H9 (cell line): ENCODE measurements at regions not wholly inside any gene's neighbourhood (a gene's known extent, or its start where the extent isn't known, plus 50 kb on each side); places are given as distances from the start of the nearest gene placed in this dataset.

Source experiments
- DNase-seq: peaks from one replicate; pipeline ENCODE4 v3.0.0-alpha.2; 2017
- H2AFZ ChIP-seq: one replicate; pipeline ENCODE4 v1.6.1; 2013; ENCODE audit warnings: mild to moderate bottlenecking, low read length, control low read depth, moderate library complexity
- H2AK5ac ChIP-seq: 2 replicates; pipeline ENCODE4 v1.6.1; 2013; ENCODE audit warnings: low read length, control low read depth, mixed read lengths; ENCODE audit not compliant: insufficient read length
- H2BK120ac ChIP-seq: one replicate; pipeline ENCODE4 v1.6.1; 2013; ENCODE audit warnings: low read depth, mild to moderate bottlenecking, low read length, control low read depth, inconsistent platforms; ENCODE audit not compliant: poor library complexity, severe bottlenecking
- H2BK12ac ChIP-seq: 2 replicates; pipeline ENCODE4 v1.6.1; 2013; ENCODE audit warnings: low read length, control low read depth, mixed read lengths, low read depth; ENCODE audit not compliant: insufficient read length
- H2BK15ac ChIP-seq: 2 replicates; pipeline ENCODE4 v1.6.1; 2013; ENCODE audit warnings: low read depth, low read length, control low read depth
- H2BK20ac ChIP-seq: one replicate; pipeline ENCODE4 v1.6.1; 2013; ENCODE audit warnings: low read depth, mild to moderate bottlenecking, low read length, control low read depth, inconsistent platforms; ENCODE audit not compliant: poor library complexity, severe bottlenecking
- H2BK5ac ChIP-seq: 2 replicates; pipeline ENCODE4 v1.6.1; 2013; ENCODE audit warnings: low read length, control low read depth, mixed read lengths; ENCODE audit not compliant: insufficient read length
- H3K14ac ChIP-seq: 2 replicates; pipeline ENCODE4 v1.6.1; 2013; ENCODE audit warnings: low read length, control low read depth; ENCODE audit not compliant: insufficient read depth
- H3K18ac ChIP-seq: 2 replicates; pipeline ENCODE4 v1.6.1; 2013; ENCODE audit warnings: low read depth, mild to moderate bottlenecking, mixed read lengths, low read length, control low read depth; ENCODE audit not compliant: insufficient read length
- H3K23ac ChIP-seq: 2 replicates; pipeline ENCODE4 v1.6.1; 2013; ENCODE audit warnings: low read length, control low read depth, mixed read lengths, low read depth; ENCODE audit not compliant: insufficient read length
- H3K23me2 ChIP-seq: 2 replicates; pipeline ENCODE4 v1.6.1; 2013; ENCODE audit warnings: low read depth, mild to moderate bottlenecking, mixed read lengths, low read length, control low read depth; ENCODE audit not compliant: insufficient read length, poor library complexity, severe bottlenecking
- H3K27ac ChIP-seq: 2 replicates; pipeline ENCODE4 v1.5.1; 2013; ENCODE audit warnings: low read length, control low read depth, mixed read lengths, low read depth; ENCODE audit not compliant: insufficient read length
- H3K27me3 ChIP-seq: 2 replicates; pipeline ENCODE4 v1.6.1; 2013; ENCODE audit warnings: low read length, control low read depth, inconsistent platforms; ENCODE audit not compliant: insufficient read depth
- H3K4ac ChIP-seq: 2 replicates; pipeline ENCODE4 v1.6.1; 2013; ENCODE audit warnings: low read depth, mild to moderate bottlenecking, control low read depth, inconsistent platforms, low read length, moderate library complexity
- H3K4me1 ChIP-seq: 2 replicates; pipeline ENCODE4 v1.6.1; 2013; ENCODE audit warnings: low read length, control low read depth, inconsistent platforms; ENCODE audit not compliant: insufficient read depth
- H3K4me2 ChIP-seq: 2 replicates; pipeline ENCODE4 v1.6.1; 2013; ENCODE audit warnings: low read length, control low read depth, mixed read lengths; ENCODE audit not compliant: insufficient read length, insufficient read depth
- H3K56ac ChIP-seq: 2 replicates; pipeline ENCODE4 v1.6.1; 2013; ENCODE audit warnings: low read depth, mild to moderate bottlenecking, mixed read lengths, low read length, control low read depth; ENCODE audit not compliant: insufficient read length
- H3K79me1 ChIP-seq: 2 replicates; pipeline ENCODE4 v1.6.1; 2013; ENCODE audit warnings: low read depth, mild to moderate bottlenecking, moderate library complexity, low read length, control low read depth, inconsistent platforms; ENCODE audit not compliant: insufficient read depth, poor library complexity, severe bottlenecking
- H3K79me2 ChIP-seq: 2 replicates; pipeline ENCODE4 v1.6.1; 2013; ENCODE audit warnings: low read length, control low read depth, inconsistent platforms; ENCODE audit not compliant: insufficient read depth
- H3K9ac ChIP-seq: 2 replicates; pipeline ENCODE4 v1.6.1; 2013; ENCODE audit warnings: low read length, control low read depth, mixed read lengths; ENCODE audit not compliant: insufficient read length; ENCODE audit errors: extremely low read depth
- H3K9me3 ChIP-seq: one replicate; pipeline ENCODE4 v1.6.1; 2013; ENCODE audit warnings: low read depth, low read length, inconsistent platforms; ENCODE audit not compliant: control insufficient read depth
- H3T11ph ChIP-seq: one replicate; pipeline ENCODE4 v1.6.1; 2013; ENCODE audit warnings: mild to moderate bottlenecking, low read length, control low read depth, inconsistent platforms
- H4K20me1 ChIP-seq: one replicate; pipeline ENCODE4 v1.6.1; 2013; ENCODE audit not compliant: control insufficient read depth, insufficient read length, insufficient read depth
- H4K5ac ChIP-seq: 2 replicates; pipeline ENCODE4 v1.6.1; 2013; ENCODE audit warnings: low read depth, mild to moderate bottlenecking, mixed read lengths, low read length, control low read depth; ENCODE audit not compliant: insufficient read length
- H4K8ac ChIP-seq: replicated peaks from 2 replicates; pipeline ENCODE4 v1.6.1; 2013; ENCODE audit warnings: low read length, control low read depth, mixed read lengths, low read depth; ENCODE audit not compliant: insufficient read length
- H4K91ac ChIP-seq: 2 replicates; pipeline ENCODE4 v1.6.1; 2013; ENCODE audit warnings: low read depth, mild to moderate bottlenecking, moderate library complexity, mixed read lengths, low read length, control low read depth; ENCODE audit not compliant: insufficient read length
- H3K27ac Mint-ChIP-seq, 3 experiments: 2 replicates in 2 of 3; 3 replicates in 1 of 3; pipeline ENCODE4 v1.8.0; 2020 to 2021; ENCODE audit warnings: mixed read lengths in 3 of 3, mild to moderate bottlenecking in 1 of 3, moderate library complexity in 1 of 3
- H3K27me3 Mint-ChIP-seq: 2 replicates; pipeline ENCODE4 v1.8.0; 2021; ENCODE audit warnings: low read depth, mild to moderate bottlenecking, moderate library complexity, mixed read lengths
- H3K36me3 Mint-ChIP-seq, 3 experiments: 2 replicates in 2 of 3; 3 replicates in 1 of 3; pipeline ENCODE4 v1.8.0; 2020 to 2021; ENCODE audit warnings: low read depth in 3 of 3, mixed read lengths in 3 of 3; ENCODE audit not compliant: insufficient read depth in 1 of 3
- H3K4me1 Mint-ChIP-seq, 2 experiments: 2 replicates each; pipeline ENCODE4 v1.8.0; 2020; ENCODE audit warnings: mixed read lengths in 2 of 2
- H3K4me3 Mint-ChIP-seq, 2 experiments: 2 replicates in 1 of 2; 3 replicates in 1 of 2; pipeline ENCODE4 v1.8.0; 2020 to 2021; ENCODE audit warnings: mild to moderate bottlenecking in 2 of 2, mixed read lengths in 2 of 2, moderate library complexity in 1 of 2
- H3K9me3 Mint-ChIP-seq, 2 experiments: 2 replicates in 1 of 2; 3 replicates in 1 of 2; pipeline ENCODE4 v1.8.0; 2020; ENCODE audit warnings: mild to moderate bottlenecking in 2 of 2, mixed read lengths in 2 of 2, moderate library complexity in 1 of 2
- WGBS: extraction: QIAGEN DNeasy Blood & Tissue Kit; methylation state at CpG from one replicate; pipeline ENCODE4 v1.1.7; 2013; ENCODE audit warnings: missing lambda C conversion rate, low lambda C conversion rate, mixed read lengths; ENCODE audit not compliant: insufficient read length; ENCODE audit errors: extremely low coverage; 5-methylcytosine and 5-hydroxymethylcytosine counted together
- TF ChIP-seq, protein P1 (sequence below): fragments of 200-600 bp; sonication (generic); conservative IDR thresholded peaks from 3 replicates; pipeline ENCODE4 v1.8.0; 2021; ENCODE audit warnings: antibody characterized with exemption, mild to moderate bottlenecking

- Histone ChIP-seq H2BK20ac (no peak overlapping the region), H3K9me3 (no peaks in the 10 kb centered on the region), H3K4ac (no peak overlapping the region), H3K14ac (no peak overlapping the region), H2BK12ac (no peak overlapping the region), H3K4me1 (peaks cover 3% of the 10 kb centered on the region; the same call in 1 of the 2 replicates), H3K18ac (no peak overlapping the region), H4K5ac (no peak overlapping the region), H3K27ac (no peak overlapping the region), H2BK120ac (no peak overlapping the region), H3K23ac (no peak overlapping the region), H2AFZ (no peak overlapping the region), H3K4me2 (no peak overlapping the region), H3K23me2 (no peaks in the 10 kb centered on the region), H4K8ac (no peak overlapping the region), H2BK5ac (no peak overlapping the region), H3K9ac (no peak overlapping the region), H3K56ac (no peak overlapping the region), H2BK15ac (no peak overlapping the region), H4K91ac (no peak overlapping the region), H3K27me3 (no peaks in the 10 kb centered on the region), H3T11ph (no peak overlapping the region), H3K79me1 (no peaks in the 10 kb centered on the region), H4K20me1 (no peaks in the 10 kb centered on the region), H2AK5ac (no peak overlapping the region), H3K79me2 (no peaks in the 10 kb centered on the region)
- WGBS: no CpG with 5 or more reads among the region's 5 CpGs
- Mint-ChIP-seq H3K4me3 (no peak overlapping the region), H3K4me1 (peaks cover 18 to 30% of the 10 kb centered on the region in 2 experiments), H3K27me3 (peaks cover 77% of the 10 kb centered on the region), H3K27ac (no peak overlapping the region), H3K9me3 (peaks cover 0 to 9% of the 10 kb centered on the region in 2 experiments; a peak in 3 of 5 replicates), H3K36me3 (peaks cover 0 to 5% (median 0%) of the 10 kb centered on the region in 3 experiments; a peak in 2 of 7 replicates)
- no peak for DNase-seq
- TF ChIP-seq, protein P1, sequence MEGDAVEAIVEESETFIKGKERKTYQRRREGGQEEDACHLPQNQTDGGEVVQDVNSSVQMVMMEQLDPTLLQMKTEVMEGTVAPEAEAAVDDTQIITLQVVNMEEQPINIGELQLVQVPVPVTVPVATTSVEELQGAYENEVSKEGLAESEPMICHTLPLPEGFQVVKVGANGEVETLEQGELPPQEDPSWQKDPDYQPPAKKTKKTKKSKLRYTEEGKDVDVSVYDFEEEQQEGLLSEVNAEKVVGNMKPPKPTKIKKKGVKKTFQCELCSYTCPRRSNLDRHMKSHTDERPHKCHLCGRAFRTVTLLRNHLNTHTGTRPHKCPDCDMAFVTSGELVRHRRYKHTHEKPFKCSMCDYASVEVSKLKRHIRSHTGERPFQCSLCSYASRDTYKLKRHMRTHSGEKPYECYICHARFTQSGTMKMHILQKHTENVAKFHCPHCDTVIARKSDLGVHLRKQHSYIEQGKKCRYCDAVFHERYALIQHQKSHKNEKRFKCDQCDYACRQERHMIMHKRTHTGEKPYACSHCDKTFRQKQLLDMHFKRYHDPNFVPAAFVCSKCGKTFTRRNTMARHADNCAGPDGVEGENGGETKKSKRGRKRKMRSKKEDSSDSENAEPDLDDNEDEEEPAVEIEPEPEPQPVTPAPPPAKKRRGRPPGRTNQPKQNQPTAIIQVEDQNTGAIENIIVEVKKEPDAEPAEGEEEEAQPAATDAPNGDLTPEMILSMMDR: no peak
Measured at GRCh38 chr1:78222225-78222959, 176.6 kb downstream of the GIPC2 start.
